AG04449 (cell line): ENCODE measurements at regions not wholly inside any gene's neighbourhood (a gene's known extent, or its start where the extent isn't known, plus 50 kb on each side); places are given as distances from the start of the nearest gene placed in this dataset.

Experiments
- CTCF ChIA-PET: fragments of 350-600 bp; formaldehyde crosslinking; extraction: SDS; loops from one replicate; lab custom pipeline; 2021; ENCODE audit warnings: antibody characterized with exemption; lab: Yijun Ruan, JAX
- POLR2A ChIA-PET: fragments of 400-600, 350-600 bp; formaldehyde crosslinking; extraction: SDS; loops from one replicate; lab custom pipeline; 2020; ENCODE audit warnings: antibody characterized with exemption, inconsistent platforms; lab: Yijun Ruan, JAX
- DNase-seq: peaks from one replicate; pipeline ENCODE4 v3.0.0-alpha.2; 2010; ENCODE audit warnings: low read depth, low spot score
- H3K4me3 ChIP-seq: 2 replicates; pipeline ENCODE4 v1.5.1; 2011; ENCODE audit warnings: low read depth, mild to moderate bottlenecking, control low read depth, low read length
- CTCF ChIP-seq: IDR thresholded peaks from one replicate; pipeline ENCODE4 v1.5.1; 2011; ENCODE audit warnings: mild to moderate bottlenecking, moderate library complexity, low read length, control low read depth, inconsistent platforms; ENCODE audit not compliant: insufficient read depth; ENCODE audit errors: missing control alignments

DNA sequence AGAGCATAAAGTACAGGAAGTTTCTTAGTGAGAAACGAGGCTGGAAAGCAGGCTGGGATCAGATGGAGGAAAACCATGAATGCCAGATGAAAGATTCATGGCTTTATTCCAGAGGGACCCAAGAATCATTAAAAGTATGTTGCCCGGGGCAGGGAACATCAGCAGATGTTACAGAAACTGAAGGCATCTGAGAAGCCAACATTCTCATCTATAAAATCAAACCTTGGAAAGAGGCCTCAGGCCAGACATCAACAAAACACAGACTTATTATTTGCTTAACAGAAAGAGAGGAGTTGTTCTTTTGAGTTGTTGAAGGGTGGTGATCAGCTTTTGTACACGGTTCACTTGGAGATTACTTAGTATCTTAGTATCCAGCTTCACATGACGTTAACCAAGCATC is 543.6 kb downstream of the RFC3 start:
- ChIA-PET CTCF (no interaction called here), POLR2A (no interaction called here)
- peak; percentile 16 for DNase-seq
- no peak overlapping the region for H3K4me3 ChIP-seq
- no peak for TF ChIP-seq CTCF

DNA sequence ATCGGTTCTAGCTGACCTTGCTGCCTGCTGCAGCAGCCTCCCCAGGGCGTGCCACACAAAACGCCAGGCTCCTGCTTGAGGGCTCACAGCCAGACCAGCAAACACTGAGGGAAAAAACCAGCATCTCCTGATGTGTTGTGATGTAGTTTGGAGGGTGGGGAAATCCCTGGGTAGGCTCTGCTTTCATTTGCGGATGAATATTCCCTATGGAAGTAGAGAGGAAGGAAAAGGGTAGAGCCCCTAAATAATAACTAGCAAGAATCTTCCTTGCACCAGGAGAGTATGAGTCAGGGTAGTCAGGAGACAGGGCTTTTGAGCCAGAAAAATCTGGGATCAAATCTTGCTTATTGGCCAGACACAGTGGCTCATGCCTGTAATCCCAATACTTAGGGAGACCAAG is 545.3 kb downstream of the RFC3 start:
- DNase-seq, result no peak
- no peak for TF ChIP-seq CTCF
- ChIA-PET CTCF (interaction anchor here (0.6 kb wide), 1 partner anchor 1455 kb away, joined by 3 read pairs; no protein-coding TSS in a partner anchor), POLR2A (no interaction called here)
- no peak overlapping the region for H3K4me3 ChIP-seq

DNA sequence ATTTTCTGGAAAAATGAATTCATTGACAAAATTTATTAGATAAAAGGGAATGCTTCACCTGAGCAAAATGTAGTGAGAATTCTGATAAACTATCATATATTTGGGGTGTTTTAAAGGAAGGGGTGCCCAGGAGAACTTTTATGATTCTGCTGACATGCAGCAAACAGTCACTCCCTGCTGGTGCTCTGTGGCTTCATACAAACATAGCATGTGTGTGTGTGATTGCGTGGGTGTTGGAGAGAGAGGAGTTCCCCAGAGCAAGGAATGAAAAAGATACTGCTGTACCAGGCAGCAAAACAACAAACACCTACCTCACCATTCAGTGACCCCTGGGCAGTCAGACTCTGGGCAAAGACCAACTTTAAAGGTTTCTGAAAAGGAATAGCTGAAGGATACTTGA is 546.7 kb downstream of the RFC3 start:
- no peak for DNase-seq
- CTCF ChIA-PET, result no interaction called here

GRCh38 chr13:34369931-34370330 is 552.0 kb downstream of the RFC3 start:
- H3K4me3 ChIP-seq, result no peak overlapping the region
- ChIA-PET POLR2A (no interaction called here), CTCF (no interaction called here)
- DNase-seq, result no peak
- no peak for TF ChIP-seq CTCF

More for the DNA sequence above, 546.7 kb downstream of the RFC3 start:
- TF ChIP-seq CTCF, result no peak
- POLR2A ChIA-PET, result no interaction called here
- no peak overlapping the region for H3K4me3 ChIP-seq

DNA sequence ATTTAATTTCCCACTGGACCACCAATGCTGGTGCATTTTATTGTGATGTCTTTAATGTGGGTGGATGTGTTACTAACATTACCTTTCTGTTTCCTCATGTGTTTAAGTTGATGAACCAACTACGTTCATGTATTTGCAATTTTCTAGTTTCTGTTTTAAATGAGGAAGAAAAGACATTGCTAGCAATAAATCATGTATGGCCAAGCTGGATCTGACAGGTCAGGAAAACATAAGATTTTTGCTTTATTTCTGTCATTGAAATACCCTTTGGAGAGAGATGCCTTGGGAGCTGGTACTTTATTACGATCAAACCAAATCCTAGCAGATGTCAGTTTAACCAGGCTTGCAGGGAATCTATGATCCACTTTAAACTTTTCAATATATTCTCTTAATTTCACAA is 553.2 kb downstream of the RFC3 start:
- CTCF ChIA-PET, result no interaction called here
- POLR2A ChIA-PET, result no interaction called here
- no peak for DNase-seq
- no peak for TF ChIP-seq CTCF
- H3K4me3 ChIP-seq, result no peak overlapping the region

DNA sequence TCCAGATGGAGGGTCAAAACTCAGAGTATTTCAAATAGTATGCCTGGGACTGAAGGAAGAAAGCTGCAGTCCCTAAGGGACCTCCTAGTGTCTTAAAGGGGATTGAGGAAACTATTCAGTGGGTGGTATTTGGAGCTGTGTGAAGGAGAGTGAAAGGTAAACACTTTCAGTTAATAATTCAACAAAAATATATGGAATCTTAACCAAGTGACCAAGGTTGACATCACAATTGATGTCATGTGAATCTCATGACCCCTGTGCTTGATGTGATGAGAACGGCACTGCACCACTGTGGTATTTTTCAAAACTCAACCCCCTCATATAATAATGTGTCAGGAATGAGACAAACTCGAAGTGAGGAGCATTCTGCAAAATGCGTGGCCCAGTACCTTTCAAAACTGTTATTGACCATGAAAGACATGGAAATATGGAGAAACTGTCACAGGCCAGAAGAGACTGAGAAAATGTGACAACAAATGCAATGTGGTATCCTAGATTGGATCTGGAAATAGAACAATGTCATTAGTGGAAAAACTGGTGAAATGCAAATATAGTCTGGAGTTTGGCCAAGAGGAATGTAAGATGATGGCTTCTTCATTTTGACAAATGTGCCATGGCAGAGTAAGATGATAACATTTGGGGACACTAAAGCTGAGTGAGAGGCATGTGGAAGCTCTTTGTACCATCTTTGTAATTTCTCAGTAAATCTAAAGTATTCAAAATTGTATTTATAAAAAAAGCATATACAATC is 553.9 kb downstream of the RFC3 start:
- CTCF ChIA-PET, result no interaction called here
- H3K4me3 ChIP-seq, result no peak overlapping the region
- POLR2A ChIA-PET, result no interaction called here
- TF ChIP-seq CTCF, result no peak
- no peak for DNase-seq
